AG10803 (cell line): ENCODE measurements at regions not wholly inside any gene's neighbourhood (a gene's known extent, or its start where the extent isn't known, plus 50 kb on each side); places are given as distances from the start of the nearest gene placed in this dataset.

Experiments
- DNase-seq: peaks from one replicate; pipeline ENCODE4 v3.0.0; 2010; ENCODE audit warnings: low read depth
- H3K4me3 ChIP-seq: 2 replicates; pipeline ENCODE4 v1.5.1; 2011; ENCODE audit warnings: mild to moderate bottlenecking, low read length, control low read depth
- CTCF ChIP-seq: conservative IDR thresholded peaks from 2 replicates; pipeline ENCODE4 v1.5.1; 2011; ENCODE audit warnings: mild to moderate bottlenecking, low read length, control low read depth, inconsistent platforms

- no peak for DNase-seq
- H3K4me3 ChIP-seq = no peak overlapping the region
- TF ChIP-seq CTCF = no peak
Observed at GRCh38 chr2:55811048-55811447, 112.5 kb downstream of the EFEMP1 start.

- H3K4me3 ChIP-seq = no peak overlapping the region
- TF ChIP-seq CTCF = no peak
- no peak for DNase-seq
Observed at GRCh38 chr2:55810622-55811020, 113.0 kb downstream of the EFEMP1 start.

- H3K4me3 ChIP-seq = no peak overlapping the region
- no peak for TF ChIP-seq CTCF
- DNase-seq = peak; percentile 73
Observed at GRCh38 chr2:55809875-55810621, 113.5 kb downstream of the EFEMP1 start.

GRCh38 chr2:55807900-55808299, 114.3 kb upstream of the PNPT1 start:
- DNase-seq = no peak
- TF ChIP-seq CTCF = no peak
- H3K4me3 ChIP-seq = no peak overlapping the region

GRCh38 chr2:55805686-55806085, 112.0 kb upstream of the PNPT1 start:
- no peak for TF ChIP-seq CTCF
- no peak overlapping the region for H3K4me3 ChIP-seq
- DNase-seq = no peak

GRCh38 chr2:55804535-55804934, 110.9 kb upstream of the PNPT1 start:
- no peak for TF ChIP-seq CTCF
- H3K4me3 ChIP-seq = no peak overlapping the region
- no peak for DNase-seq

GRCh38 chr2:55802067-55802466, 108.4 kb upstream of the PNPT1 start:
- H3K4me3 ChIP-seq = no peak overlapping the region
- no peak for TF ChIP-seq CTCF
- DNase-seq = no peak
